A549 (cell line): ENCODE measurements at regions not wholly inside any gene's neighbourhood (a gene's known extent, or its start where the extent isn't known, plus 50 kb on each side); places are given as distances from the start of the nearest gene placed in this dataset.

Source experiments
- CTCF ChIP-seq: fragments of >200 bp; sonication (Bioruptor Twin); formaldehyde crosslinking; IDR thresholded peaks from 3 replicates; pipeline ENCODE4 v1.5.1; 2016
- JUN ChIP-seq, 2 experiments: fragments of >200 bp; sonication (Bioruptor Twin); formaldehyde crosslinking; IDR thresholded peaks; 2 replicates in 1 of 2; 3 replicates in 1 of 2; pipeline ENCODE4 v1.6.1; 2016 to 2017
- MAX ChIP-seq: IDR thresholded peaks from 2 replicates; pipeline ENCODE4 v1.6.1; 2012
- RFX5 ChIP-seq: fragments of 450-650 bp; IDR thresholded peaks from 2 replicates; pipeline ENCODE4 v1.7.1; 2014; ENCODE audit warnings: antibody characterized with exemption, mild to moderate bottlenecking, moderate library complexity

GRCh38 chr12:92007787-92008186 lies 137.9 kb downstream of the BTG1 start:
- TF ChIP-seq CTCF (no peak), RFX5 (no peak), MAX (no peak), JUN (IDR thresholded peaks at IDR 0.05) (no peak)
